GM12892 (cell line): ENCODE measurements at regions not wholly inside any gene's neighbourhood (a gene's known extent, or its start where the extent isn't known, plus 50 kb on each side); places are given as distances from the start of the nearest gene placed in this dataset.
"Not testable (repeated sequence)": the region's sequence is repeated elsewhere in the genome, so short reads cannot be mapped to it uniquely, and the experiment has no call there.

Source experiments
- DNase-seq: peaks from one replicate; pipeline ENCODE4 v3.0.0; 2011; ENCODE audit not compliant: insufficient read length
- FAIRE-seq: peaks from 2 replicates; lab custom pipeline; 2011; peaks lifted over from hg19 to GRCh38; lab: Jason Lieb, UNC
- POLR2A ChIP-seq: IDR thresholded peaks from 2 replicates; pipeline ENCODE4 v1.6.1; 2011; ENCODE audit warnings: low read depth, low read length, control low read depth
- POLR2AphosphoS5 ChIP-seq: IDR thresholded peaks from 2 replicates; pipeline ENCODE4 v1.6.1; 2011; ENCODE audit warnings: low read depth, low read length, control low read depth
- TAF1 ChIP-seq: IDR thresholded peaks from 2 replicates; pipeline ENCODE4 v1.6.1; 2011; ENCODE audit warnings: low read depth, mild to moderate bottlenecking, control low read depth, low read length, borderline replicate concordance

DNA sequence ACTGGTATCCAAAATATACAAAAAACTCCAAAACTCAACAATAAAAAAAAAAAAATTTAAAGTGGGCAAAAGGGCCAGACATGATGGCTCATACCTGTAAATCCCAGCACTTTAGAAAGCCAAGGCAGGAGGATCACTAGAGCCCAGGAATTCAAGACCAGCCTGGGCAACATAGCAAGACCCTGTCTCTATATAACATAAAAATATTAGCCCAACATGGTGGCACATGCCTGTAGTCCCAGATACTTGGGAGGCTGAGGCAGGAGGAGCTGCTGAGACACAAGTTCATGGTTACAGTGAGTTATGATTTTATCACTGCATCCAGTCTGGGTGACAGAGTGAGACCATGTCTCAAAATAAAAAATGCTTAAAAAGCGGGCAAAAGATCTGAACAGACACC lies 121.0 kb upstream of the BEND6 start:
- no peak for DNase-seq
- FAIRE-seq: no peak
- no peak for TF ChIP-seq POLR2A
- TF ChIP-seq TAF1: no peak
- no peak for TF ChIP-seq POLR2AphosphoS5

DNA sequence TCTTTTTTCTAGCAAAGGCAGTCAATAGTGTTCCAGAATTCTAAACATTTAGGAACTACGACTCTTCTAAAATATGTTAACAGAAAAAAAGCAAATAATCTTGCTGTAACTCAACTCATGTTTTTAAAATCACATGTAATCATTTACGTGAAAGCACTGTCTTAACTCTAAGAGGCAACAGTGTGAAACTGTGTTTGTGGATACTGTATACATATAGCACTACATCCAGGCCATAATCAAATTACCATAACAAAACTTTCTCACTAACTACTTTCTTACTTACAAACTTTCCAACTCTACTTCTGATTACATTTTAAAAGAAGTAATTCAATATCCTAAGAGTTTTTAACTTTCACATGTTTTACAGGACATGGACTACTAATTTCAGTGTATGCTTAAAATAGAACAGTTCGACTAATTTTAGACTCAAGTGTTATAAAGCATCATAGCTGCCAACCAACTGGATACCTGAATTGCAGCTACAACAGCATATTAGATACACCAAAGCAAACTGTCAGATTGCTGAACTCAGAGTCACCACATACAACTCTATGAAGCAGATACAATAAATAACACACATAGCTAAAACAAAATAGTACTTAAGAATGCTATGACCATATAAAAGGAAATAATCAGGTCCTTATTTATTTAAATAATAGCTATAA lies 121.6 kb upstream of the BEND6 start:
- FAIRE-seq (no peak), DNase-seq (no peak)
- TF ChIP-seq POLR2A (no peak), TAF1 (no peak), POLR2AphosphoS5 (no peak)

DNA sequence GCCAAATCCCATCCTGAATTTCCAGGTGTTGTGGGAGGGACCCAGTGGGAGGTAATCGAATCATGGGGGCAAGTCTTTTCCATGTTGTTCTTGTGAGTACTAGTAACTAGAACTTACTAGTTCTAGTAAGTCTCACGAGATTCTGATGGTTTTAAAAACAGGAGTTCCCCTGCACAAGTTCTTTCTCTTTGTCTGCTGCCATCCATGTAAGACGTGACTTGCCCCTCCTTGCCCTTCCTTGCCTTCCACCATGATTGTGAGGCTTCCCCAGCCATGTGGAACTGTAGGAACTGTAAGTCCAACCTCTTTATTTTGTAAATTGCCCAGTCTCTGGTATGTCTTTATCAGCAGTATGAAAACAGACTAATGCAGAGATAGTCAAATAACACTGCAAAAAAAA lies 122.7 kb upstream of the BEND6 start:
- TF ChIP-seq POLR2A (no peak), POLR2AphosphoS5 (no peak), TAF1 (no peak)
- no peak for DNase-seq
- FAIRE-seq: no peak

- DNase-seq (no peak), FAIRE-seq (no peak)
- TF ChIP-seq TAF1: no peak
- no peak for TF ChIP-seq POLR2A
These were observed 123.6 kb upstream of the BEND6 start for GRCh38 chr6:56831334-56831733.

DNA sequence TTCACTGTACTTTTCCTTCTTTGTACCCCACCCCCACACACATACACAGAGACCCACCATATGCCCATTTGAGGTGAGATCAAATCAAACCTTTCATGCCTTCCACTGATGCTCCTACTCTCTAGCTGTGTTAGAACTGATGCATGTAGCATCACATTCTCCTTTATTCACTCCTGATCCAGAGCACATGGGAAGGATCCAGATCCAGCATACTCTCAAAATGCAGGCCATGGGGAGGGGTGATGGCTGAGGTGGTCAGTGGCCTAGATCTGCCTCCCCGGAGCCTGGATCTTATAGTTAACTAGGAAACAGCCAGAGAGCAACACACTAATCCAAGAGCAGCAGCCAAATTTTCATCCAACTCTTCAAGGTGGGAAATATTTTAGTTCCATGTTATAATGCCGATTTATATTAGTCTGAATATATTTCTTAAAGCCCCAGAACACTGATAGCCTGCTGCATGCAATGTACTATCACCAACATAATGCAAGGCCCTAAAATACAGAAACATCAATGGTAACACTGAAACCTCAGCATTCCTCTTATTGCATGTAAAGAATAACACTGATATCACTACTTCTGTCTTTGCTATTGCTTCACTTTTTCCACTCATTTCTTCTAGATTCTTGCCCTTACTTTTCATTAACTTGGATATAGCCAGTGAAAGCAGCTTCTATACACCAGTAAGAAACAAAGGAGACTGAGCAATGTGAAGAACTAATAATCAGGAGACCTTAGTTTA lies 126.8 kb upstream of the BEND6 start:
- DNase-seq (no peak), FAIRE-seq (no peak)
- no peak for TF ChIP-seq TAF1
- TF ChIP-seq POLR2AphosphoS5: no peak
- no peak for TF ChIP-seq POLR2A

GRCh38 chr6:56824431-56824830 lies 130.5 kb upstream of the BEND6 start:
- not testable (repeated sequence) for DNase-seq, FAIRE-seq

GRCh38 chr6:56821005-56821432 lies 133.9 kb upstream of the BEND6 start:
- TF ChIP-seq POLR2A: no peak
- TF ChIP-seq POLR2AphosphoS5: no peak
- no peak for TF ChIP-seq TAF1
- DNase-seq: no peak
- no peak for FAIRE-seq

DNA sequence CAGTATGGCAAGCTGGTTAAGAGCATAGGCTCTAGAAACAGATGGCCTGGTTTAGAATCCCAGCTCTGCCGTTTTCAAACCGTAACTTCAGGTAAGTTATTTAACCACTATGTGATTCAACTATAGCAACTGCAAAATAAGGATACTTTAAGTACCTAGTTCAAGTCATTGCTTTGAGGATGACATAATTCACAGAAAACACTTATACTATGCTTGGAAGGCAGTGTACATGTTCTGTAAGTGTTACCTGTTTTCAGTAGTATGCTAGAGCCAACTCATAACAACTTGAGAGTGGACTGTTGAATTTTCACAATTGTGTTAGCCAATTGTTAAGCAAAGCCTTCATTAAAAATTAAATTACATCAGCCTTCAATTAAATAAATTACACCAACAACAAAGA lies 134.8 kb upstream of the BEND6 start:
- no peak for DNase-seq
- TF ChIP-seq POLR2AphosphoS5 (no peak), TAF1 (no peak), POLR2A (no peak)
- FAIRE-seq: no peak

- FAIRE-seq: no peak
- no peak for DNase-seq
- TF ChIP-seq TAF1 (no peak), POLR2A (no peak), POLR2AphosphoS5 (no peak)
These were observed 135.3 kb upstream of the BEND6 start for GRCh38 chr6:56819604-56820003.

GRCh38 chr6:56816370-56816769 lies 138.5 kb upstream of the BEND6 start:
- no peak for TF ChIP-seq POLR2AphosphoS5
- no peak for TF ChIP-seq POLR2A
- DNase-seq: no peak
- no peak for FAIRE-seq

DNA sequence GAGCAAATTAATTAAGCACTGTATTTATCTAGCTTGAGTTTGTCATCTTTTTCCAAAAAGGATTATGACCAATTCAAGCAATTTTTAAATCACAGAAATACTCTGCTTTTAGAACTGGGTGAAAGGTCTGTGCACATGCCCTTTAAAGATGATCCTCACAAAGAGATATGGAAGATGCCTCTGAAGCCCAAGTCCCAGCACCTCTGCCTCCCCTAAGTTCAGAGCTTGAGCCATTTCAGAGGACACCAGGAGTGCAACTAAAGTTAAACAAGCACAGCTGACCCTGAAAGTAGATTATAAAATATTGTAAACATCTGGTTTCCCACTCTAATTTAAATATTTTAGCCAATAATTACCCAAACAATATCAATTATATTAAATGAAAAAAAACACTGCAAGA lies 139.5 kb upstream of the BEND6 start:
- TF ChIP-seq POLR2AphosphoS5 (no peak), TAF1 (no peak), POLR2A (no peak)
- FAIRE-seq: no peak
- DNase-seq: no peak

DNA sequence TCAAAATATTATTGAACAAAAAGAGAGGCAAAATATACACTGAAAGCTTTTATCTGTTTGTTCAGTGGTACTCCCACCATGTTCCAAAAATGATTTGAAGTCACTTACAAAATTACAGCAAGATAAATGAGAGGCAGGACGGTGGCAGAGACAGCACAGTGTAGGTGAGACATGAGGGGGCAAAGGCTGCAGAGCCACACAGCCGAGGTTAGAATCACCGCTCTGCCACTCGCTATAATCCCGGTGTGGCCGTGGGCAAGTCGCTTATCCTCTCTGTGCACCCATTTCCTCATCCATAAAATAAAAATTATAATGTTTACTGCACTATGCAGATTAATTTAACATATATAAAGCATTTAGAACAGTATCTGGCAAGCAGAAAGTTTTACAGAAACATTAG lies 140.1 kb upstream of the BEND6 start:
- DNase-seq: no peak
- FAIRE-seq: no peak
- TF ChIP-seq TAF1 (no peak), POLR2A (no peak), POLR2AphosphoS5 (no peak)
